Epithelial cell of esophagus (primary cell): ENCODE measurements at regions not wholly inside any gene's neighbourhood (a gene's known extent, or its start where the extent isn't known, plus 50 kb on each side); places are given as distances from the start of the nearest gene placed in this dataset.

ENCODE experiments used
- DNase-seq: peaks from one replicate; pipeline ENCODE4 v3.0.0; 2010; ENCODE audit warnings: low read depth
- H3K4me3 ChIP-seq: 2 replicates; pipeline ENCODE4 v1.5.1; 2011; ENCODE audit warnings: mild to moderate bottlenecking, low read length, control low read depth
- TF ChIP-seq, protein P1 (sequence below): IDR thresholded peaks from 2 replicates; pipeline ENCODE4 v1.5.1; 2011; ENCODE audit warnings: low read depth, mild to moderate bottlenecking, low read length, control low read depth, inconsistent platforms; ENCODE audit not compliant: insufficient read depth; ENCODE audit errors: missing control alignments

DNA sequence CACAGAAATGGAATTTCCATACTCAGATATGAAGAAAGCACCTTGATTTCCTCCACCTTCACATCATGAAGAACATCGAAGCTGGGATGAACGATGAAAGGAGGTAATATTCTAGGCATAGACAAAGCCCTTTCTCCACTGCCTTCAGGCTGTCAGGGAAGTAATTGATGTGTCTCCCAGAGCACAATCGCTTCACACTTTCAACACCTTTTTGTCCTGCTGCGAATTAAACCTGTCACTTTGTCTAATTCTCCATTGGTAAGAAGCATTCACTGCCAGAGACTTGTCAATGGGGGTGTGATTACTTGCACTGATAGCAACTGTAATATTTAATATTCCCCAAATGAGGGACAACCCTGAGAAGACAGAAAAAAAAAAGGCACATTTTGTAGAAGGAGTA is 260.1 kb downstream of the ETS1 start:
- H3K4me3 ChIP-seq, result no peak overlapping the region
- no peak for DNase-seq
- TF ChIP-seq, protein P1, sequence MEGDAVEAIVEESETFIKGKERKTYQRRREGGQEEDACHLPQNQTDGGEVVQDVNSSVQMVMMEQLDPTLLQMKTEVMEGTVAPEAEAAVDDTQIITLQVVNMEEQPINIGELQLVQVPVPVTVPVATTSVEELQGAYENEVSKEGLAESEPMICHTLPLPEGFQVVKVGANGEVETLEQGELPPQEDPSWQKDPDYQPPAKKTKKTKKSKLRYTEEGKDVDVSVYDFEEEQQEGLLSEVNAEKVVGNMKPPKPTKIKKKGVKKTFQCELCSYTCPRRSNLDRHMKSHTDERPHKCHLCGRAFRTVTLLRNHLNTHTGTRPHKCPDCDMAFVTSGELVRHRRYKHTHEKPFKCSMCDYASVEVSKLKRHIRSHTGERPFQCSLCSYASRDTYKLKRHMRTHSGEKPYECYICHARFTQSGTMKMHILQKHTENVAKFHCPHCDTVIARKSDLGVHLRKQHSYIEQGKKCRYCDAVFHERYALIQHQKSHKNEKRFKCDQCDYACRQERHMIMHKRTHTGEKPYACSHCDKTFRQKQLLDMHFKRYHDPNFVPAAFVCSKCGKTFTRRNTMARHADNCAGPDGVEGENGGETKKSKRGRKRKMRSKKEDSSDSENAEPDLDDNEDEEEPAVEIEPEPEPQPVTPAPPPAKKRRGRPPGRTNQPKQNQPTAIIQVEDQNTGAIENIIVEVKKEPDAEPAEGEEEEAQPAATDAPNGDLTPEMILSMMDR, result no peak

DNA sequence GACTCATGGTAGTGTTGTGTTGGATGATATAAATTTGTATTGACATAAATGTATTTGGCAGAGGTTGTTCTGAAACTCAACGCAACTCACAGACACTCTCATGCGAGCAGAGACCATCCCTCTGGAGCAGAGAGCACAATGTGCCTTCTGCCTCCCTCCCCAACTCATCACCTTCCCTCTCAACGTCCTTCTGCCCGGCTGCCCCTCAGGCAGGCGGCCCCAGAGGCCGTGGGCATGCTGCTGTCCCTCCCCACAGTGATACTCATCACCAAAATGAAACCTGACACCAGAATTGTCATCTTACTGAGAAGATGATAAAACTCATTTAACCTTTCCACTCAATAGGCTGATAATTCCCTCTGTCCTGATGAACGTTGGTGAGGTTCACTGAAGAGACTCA is 260.6 kb downstream of the ETS1 start:
- TF ChIP-seq, protein P1, result no peak
- DNase-seq, result no peak
- no peak overlapping the region for H3K4me3 ChIP-seq

DNA sequence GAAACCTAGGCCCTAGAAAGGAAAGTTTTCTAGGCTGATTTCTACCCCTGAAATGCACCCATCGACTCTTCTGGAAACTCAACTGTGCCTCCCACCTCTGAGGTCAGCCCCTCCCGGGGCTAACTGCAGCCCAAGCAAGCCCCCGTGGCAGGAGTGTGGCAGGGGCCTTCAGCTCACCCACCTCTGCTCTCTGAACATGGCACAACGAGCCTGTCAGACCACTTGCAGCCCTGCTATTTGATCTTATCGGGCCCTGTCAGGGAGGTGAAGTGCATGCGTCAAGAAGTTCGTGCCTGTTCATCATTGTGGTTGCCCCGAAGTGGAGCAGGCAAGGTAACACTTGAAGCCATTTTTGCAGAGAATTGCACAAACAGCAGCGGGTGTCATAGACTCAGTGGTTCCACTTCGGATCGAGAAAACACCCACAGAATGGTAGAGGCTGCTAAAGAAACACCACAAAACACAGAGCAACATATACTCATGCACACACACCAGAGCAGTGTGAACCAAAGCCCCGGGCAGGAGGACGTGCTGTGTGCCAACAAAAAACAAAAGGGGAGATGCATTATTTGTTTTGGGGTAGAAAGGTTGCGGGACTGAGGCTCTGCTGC is 262.7 kb downstream of the ETS1 start:
- TF ChIP-seq, protein P1, result no peak
- no peak for DNase-seq

DNA sequence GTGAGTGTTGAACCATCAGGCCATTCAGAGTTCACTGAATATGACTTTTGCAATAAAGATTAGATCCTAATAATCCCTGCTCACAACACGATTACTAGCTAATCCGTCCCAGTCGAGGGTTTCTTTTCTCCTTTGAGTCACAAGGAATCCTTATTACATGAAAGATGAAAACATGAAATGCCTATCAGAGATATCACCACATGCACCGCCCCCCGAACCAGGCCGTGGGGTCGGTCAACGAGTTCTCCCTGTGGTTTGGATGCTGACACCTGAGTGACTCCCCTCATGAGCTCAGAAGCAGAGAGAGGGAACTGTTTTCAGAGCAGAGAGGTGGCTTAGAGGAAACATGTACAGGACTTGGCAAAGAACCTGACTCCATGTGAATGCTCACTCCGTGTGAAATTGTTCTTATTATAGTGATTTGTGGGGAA is 263.3 kb downstream of the ETS1 start:
- TF ChIP-seq, protein P1, result no peak
- H3K4me3 ChIP-seq, result no peak overlapping the region
- DNase-seq, result no peak

More for the DNA sequence above, 262.7 kb downstream of the ETS1 start:
- no peak overlapping the region for H3K4me3 ChIP-seq

DNA sequence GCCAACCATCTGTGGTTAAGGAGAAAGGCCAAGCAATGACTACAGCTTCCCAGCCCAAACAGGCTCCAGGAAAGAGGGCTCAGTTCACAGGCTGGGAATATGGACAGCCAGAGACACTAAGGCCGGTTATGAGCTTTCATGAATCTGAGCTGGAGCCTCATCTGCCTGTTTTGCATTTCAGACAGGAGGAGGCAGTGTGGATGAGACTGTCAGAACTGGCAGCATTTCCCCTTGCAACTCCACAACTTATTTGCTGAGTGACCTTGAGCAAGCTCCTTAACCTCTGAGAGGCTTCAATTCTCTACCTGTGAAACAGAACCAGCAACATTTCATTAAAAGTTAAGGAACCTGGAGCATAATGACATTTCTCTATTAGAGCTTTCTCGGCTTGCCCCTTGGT is 264.0 kb downstream of the ETS1 start:
- peak; percentile 33 for DNase-seq
- no peak overlapping the region for H3K4me3 ChIP-seq
- TF ChIP-seq, protein P1, result no peak

DNA sequence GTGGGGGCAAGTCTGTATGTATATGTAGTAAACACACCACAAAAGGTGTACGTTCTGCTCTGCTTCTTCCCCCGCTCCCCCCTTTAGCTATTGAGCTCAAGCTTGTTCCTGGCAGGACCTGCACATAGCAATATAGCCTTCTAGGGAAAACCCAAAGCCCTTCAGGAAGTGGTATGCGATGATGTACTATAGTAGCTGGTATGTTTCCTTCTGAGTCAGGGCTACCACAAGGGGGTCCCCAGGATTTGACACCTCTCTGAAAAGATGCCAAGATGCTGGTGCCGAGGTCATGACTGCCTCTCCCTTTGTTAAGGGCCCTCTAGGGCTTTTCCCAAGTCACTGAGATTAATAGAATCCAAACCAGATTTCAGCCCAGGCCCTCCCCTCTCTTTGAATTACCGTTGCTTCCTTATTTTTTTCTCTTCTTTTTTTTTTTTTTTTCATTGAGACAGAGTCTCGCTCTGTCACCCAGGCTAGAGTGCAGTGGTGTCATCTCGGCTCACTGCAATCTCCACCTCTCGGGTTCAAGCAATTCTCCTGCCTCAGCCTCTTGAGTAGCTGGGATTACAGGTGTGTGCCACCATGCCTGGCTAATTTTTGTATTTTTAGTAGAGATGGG is 268.4 kb downstream of the ETS1 start:
- DNase-seq, result no peak
- TF ChIP-seq, protein P1, result no peak
- no peak overlapping the region for H3K4me3 ChIP-seq
